ENCODE measurements at regions not wholly inside any gene's neighbourhood (a gene's known extent, or its start where the extent isn't known, plus 50 kb on each side); places are given as distances from the start of the nearest gene placed in this dataset.
"Not testable (repeated sequence)": the region's sequence is repeated elsewhere in the genome, so short reads cannot be mapped to it uniquely, and the experiment has no call there.

DNA sequence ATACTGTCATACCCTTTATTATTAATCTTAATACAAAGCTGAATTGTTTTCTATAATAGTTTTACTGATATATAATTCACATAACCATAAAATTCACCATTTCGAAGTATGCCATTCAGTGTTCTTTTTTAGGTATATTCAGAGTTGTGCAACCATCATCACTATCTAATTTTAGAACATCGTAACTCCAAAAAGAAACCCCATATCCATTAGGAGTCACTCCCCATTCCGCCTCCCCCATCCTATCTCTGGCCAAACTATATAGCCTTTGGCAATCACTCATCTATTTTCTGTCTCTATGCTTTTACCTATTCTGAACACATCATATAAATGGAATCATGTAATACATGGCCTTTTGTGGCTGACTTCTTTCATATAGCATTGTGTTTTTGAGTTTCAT lies 169.7 kb upstream of the GALNT15 start:
- DNase-seq (ENCODE audit: low read depth), result no peak
- H3K4me3 ChIP-seq (ENCODE audit: low read depth, low read length), result no peak overlapping the region
- TF ChIP-seq, protein P1, sequence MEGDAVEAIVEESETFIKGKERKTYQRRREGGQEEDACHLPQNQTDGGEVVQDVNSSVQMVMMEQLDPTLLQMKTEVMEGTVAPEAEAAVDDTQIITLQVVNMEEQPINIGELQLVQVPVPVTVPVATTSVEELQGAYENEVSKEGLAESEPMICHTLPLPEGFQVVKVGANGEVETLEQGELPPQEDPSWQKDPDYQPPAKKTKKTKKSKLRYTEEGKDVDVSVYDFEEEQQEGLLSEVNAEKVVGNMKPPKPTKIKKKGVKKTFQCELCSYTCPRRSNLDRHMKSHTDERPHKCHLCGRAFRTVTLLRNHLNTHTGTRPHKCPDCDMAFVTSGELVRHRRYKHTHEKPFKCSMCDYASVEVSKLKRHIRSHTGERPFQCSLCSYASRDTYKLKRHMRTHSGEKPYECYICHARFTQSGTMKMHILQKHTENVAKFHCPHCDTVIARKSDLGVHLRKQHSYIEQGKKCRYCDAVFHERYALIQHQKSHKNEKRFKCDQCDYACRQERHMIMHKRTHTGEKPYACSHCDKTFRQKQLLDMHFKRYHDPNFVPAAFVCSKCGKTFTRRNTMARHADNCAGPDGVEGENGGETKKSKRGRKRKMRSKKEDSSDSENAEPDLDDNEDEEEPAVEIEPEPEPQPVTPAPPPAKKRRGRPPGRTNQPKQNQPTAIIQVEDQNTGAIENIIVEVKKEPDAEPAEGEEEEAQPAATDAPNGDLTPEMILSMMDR (IDR thresholded peaks at IDR 0.05; ENCODE audit: low read depth, low read length, missing control alignments), result no peak

DNA sequence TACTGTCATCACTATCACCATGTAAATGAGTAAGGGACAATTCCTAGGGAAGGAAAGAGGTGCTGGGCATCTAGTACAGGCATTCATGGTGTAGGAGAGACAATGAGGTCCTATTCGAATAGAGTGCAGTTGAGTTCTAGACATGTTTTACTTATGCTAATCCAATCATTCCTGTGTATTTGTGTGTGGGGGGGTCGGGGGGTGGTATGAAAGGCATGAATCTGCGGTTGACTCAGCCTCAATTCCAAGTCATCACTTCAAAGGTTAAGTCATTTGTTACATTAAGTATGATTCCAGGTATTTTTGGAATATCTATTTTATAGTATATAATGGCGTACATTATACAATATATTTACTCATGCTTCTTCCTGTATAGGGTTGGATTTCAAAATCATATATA lies 163.1 kb upstream of the GALNT15 start:
- TF ChIP-seq, protein P1 (IDR thresholded peaks at IDR 0.05; ENCODE audit: low read depth, low read length, missing control alignments), result no peak
- H3K4me3 ChIP-seq (ENCODE audit: low read depth, low read length), result no peak overlapping the region
- no peak for DNase-seq (ENCODE audit: low read depth)

DNA sequence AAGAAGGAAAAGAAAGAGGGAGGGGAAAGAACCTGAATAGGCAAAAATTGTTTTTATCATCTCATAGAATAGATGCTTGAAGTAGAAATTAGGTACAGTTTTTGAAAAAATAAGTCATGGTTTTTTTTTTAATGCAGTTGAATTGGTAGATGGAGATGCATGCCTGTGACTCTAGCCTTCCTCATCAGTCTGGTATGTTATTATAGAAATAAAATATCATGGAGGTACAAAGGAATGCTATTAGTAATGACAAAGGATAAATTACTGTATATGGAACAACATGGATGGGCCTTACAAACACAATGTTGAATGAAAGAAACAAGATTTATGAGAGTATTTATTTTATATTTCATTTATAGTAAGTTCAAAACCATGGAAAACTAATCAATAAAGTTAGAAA lies 162.4 kb upstream of the GALNT15 start:
- no peak for DNase-seq (ENCODE audit: low read depth)
- TF ChIP-seq, protein P1 (IDR thresholded peaks at IDR 0.05; ENCODE audit: low read depth, low read length, missing control alignments), result no peak
- no peak overlapping the region for H3K4me3 ChIP-seq (ENCODE audit: low read depth, low read length)

DNA sequence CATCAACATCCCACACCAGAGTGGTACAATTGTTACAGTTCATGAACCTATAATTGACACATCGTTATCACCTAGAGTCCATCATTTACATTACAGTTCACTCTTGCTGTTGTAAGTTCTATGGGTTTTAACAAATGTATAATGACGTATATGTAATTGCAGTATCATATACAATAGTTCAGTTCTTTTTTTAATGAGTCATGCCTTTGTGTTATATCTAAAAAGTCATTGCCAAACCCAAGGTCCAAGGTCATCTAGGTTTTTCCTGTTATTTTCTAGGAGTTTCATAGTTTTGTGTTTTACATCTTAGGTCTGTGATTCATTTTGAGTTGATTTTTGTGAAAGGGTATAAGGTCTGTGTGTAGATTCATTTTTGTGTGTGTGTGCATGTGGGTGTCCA lies 160.9 kb upstream of the GALNT15 start:
- no peak overlapping the region for H3K4me3 ChIP-seq (ENCODE audit: low read depth, low read length)
- no peak for DNase-seq (ENCODE audit: low read depth)
- TF ChIP-seq, protein P1 (IDR thresholded peaks at IDR 0.05; ENCODE audit: low read depth, low read length, missing control alignments), result no peak

DNA sequence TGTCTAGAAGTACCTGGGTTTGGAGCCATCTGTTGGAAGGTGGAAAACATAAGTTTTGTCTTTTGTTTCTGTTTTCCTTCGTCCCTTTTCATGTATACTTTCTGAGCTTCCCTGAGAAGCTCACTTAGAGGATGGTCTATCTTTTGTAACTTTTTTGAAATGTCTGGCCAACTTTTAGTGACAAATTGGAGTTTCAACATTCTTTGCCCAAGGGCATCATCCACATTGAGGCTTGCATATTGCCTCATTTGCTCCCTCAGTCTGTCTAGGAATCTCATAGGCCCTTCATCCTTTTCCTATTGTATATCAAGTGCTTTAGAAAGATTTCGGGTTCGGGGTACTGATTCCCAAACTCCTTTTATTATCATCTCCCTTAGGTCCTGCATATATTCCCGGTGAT lies 152.7 kb upstream of the GALNT15 start:
- not testable (repeated sequence) for H3K4me3 ChIP-seq (ENCODE audit: low read depth, low read length); DNase-seq (ENCODE audit: low read depth)

DNA sequence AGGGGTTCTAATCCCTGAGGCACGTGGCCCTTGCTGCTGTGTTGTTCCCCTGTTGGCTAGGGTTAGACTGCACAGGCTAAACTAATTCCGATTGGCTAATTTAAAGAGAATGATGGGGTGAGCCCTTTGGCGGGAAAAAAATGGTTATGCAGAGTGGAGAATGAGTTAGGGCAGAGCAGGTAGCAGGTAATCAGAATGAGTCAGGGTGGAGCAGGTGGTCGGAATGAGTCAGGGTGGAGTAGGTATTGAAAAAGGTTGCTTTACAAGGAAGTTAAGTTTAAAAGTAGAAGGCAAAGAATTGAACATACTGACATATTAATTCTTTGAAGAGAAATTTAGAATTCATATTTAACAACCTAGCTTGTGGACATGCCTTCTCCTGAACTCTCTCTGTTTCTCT lies 150.6 kb upstream of the GALNT15 start:
- not testable (repeated sequence) for DNase-seq (ENCODE audit: low read depth); H3K4me3 ChIP-seq (ENCODE audit: low read depth, low read length)

DNA sequence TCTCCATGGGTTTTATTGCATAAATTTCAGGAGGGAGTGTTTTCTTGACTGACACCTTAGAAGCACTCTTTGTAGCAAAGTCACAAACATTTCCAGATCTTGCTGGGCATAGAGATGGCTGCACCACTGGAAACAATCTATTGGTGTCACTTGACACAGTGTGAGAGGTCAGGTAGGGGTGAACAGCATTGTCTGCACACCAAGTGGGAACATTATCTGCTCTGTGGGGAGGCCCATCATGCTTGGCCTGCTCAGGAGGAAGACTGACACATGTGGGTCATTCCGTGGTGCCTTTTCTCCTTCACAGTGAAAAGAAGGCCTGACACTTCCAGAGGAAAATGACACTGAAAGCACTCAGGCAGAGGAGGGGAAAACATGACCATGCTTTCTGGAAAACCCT lies 149.9 kb upstream of the GALNT15 start:
- TF ChIP-seq, protein P1 (IDR thresholded peaks at IDR 0.05; ENCODE audit: low read depth, low read length, missing control alignments), result no peak
- no peak for DNase-seq (ENCODE audit: low read depth)
- H3K4me3 ChIP-seq (ENCODE audit: low read depth, low read length), result no peak overlapping the region

DNA sequence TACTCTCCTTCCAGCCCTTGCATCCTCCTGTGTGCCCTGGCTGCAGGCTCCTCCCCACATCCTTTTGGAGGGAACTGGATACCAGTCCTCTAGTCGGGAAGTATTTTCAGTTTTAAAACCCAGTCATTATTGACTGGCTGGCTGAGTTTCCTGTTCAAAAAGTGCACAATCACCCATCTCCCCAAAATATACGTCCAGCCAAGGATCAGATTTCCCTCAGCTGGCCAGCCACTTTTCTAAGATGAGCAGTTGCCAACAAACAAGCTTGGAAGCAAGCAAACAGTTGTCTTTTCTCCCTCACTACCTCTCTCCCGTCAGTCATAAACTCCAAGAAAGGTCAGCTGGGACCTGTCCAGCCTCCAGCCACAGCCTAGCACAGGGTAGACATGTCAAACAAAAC lies 147.7 kb upstream of the GALNT15 start:
- TF ChIP-seq, protein P1 (IDR thresholded peaks at IDR 0.05; ENCODE audit: low read depth, low read length, missing control alignments), result no peak
- DNase-seq (ENCODE audit: low read depth), result no peak

More for the DNA sequence above, 147.7 kb upstream of the GALNT15 start:
- no peak overlapping the region for H3K4me3 ChIP-seq (ENCODE audit: low read depth, low read length)

Data from GM12864 (cell line).